ENCODE measurements at regions not wholly inside any gene's neighbourhood (a gene's known extent, or its start where the extent isn't known, plus 50 kb on each side); places are given as distances from the start of the nearest gene placed in this dataset.

DNA sequence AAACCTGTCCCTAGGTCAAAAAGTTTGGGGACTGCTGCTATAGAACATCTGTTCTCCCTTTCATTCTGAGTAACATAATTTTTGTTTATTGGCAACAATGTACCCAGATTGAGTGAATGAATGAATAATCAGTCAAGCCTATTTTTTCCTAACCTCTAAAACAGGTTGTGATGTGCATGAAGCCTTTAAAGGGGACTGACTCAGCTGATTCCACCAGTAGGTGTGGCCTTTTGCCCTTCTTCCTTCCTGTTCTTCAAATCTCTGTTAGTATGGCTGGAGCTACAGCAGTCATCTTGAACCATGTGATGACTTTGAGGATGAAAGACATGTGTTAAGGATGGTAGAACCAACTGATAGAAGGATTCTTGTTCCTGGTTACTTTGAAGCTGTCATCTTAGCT is 476.1 kb downstream of the NUF2 start:
- TF ChIP-seq RFX5 (IDR thresholded peaks at IDR 0.05; ENCODE audit: low read length) = no peak
- TF ChIP-seq, protein P1, sequence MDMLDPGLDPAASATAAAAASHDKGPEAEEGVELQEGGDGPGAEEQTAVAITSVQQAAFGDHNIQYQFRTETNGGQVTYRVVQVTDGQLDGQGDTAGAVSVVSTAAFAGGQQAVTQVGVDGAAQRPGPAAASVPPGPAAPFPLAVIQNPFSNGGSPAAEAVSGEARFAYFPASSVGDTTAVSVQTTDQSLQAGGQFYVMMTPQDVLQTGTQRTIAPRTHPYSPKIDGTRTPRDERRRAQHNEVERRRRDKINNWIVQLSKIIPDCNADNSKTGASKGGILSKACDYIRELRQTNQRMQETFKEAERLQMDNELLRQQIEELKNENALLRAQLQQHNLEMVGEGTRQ (IDR thresholded peaks at IDR 0.05; ENCODE audit: borderline replicate concordance, low read depth, low read length) = no peak
- TF ChIP-seq TAF1 (IDR thresholded peaks at IDR 0.05; ENCODE audit: borderline replicate concordance, low read depth, low read length) = no peak
- TF ChIP-seq RXRA (IDR thresholded peaks at IDR 0.05; ENCODE audit: borderline replicate concordance, low read depth) = no peak
- TF ChIP-seq, protein P2, sequence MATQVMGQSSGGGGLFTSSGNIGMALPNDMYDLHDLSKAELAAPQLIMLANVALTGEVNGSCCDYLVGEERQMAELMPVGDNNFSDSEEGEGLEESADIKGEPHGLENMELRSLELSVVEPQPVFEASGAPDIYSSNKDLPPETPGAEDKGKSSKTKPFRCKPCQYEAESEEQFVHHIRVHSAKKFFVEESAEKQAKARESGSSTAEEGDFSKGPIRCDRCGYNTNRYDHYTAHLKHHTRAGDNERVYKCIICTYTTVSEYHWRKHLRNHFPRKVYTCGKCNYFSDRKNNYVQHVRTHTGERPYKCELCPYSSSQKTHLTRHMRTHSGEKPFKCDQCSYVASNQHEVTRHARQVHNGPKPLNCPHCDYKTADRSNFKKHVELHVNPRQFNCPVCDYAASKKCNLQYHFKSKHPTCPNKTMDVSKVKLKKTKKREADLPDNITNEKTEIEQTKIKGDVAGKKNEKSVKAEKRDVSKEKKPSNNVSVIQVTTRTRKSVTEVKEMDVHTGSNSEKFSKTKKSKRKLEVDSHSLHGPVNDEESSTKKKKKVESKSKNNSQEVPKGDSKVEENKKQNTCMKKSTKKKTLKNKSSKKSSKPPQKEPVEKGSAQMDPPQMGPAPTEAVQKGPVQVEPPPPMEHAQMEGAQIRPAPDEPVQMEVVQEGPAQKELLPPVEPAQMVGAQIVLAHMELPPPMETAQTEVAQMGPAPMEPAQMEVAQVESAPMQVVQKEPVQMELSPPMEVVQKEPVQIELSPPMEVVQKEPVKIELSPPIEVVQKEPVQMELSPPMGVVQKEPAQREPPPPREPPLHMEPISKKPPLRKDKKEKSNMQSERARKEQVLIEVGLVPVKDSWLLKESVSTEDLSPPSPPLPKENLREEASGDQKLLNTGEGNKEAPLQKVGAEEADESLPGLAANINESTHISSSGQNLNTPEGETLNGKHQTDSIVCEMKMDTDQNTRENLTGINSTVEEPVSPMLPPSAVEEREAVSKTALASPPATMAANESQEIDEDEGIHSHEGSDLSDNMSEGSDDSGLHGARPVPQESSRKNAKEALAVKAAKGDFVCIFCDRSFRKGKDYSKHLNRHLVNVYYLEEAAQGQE (IDR thresholded peaks at IDR 0.05; ENCODE audit: low read depth, low read length) = no peak
- TF ChIP-seq, protein P3, sequence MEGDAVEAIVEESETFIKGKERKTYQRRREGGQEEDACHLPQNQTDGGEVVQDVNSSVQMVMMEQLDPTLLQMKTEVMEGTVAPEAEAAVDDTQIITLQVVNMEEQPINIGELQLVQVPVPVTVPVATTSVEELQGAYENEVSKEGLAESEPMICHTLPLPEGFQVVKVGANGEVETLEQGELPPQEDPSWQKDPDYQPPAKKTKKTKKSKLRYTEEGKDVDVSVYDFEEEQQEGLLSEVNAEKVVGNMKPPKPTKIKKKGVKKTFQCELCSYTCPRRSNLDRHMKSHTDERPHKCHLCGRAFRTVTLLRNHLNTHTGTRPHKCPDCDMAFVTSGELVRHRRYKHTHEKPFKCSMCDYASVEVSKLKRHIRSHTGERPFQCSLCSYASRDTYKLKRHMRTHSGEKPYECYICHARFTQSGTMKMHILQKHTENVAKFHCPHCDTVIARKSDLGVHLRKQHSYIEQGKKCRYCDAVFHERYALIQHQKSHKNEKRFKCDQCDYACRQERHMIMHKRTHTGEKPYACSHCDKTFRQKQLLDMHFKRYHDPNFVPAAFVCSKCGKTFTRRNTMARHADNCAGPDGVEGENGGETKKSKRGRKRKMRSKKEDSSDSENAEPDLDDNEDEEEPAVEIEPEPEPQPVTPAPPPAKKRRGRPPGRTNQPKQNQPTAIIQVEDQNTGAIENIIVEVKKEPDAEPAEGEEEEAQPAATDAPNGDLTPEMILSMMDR (IDR thresholded peaks at IDR 0.05) = no peak
- no peak for TF ChIP-seq JUND (IDR thresholded peaks at IDR 0.05)
- TF ChIP-seq NRF1 (IDR thresholded peaks at IDR 0.05; ENCODE audit: low read depth, low read length) = no peak
- TF ChIP-seq POLR2AphosphoS5 (IDR thresholded peaks at IDR 0.05; ENCODE audit: low read depth, low read length) = no peak
- TF ChIP-seq, protein P4, sequence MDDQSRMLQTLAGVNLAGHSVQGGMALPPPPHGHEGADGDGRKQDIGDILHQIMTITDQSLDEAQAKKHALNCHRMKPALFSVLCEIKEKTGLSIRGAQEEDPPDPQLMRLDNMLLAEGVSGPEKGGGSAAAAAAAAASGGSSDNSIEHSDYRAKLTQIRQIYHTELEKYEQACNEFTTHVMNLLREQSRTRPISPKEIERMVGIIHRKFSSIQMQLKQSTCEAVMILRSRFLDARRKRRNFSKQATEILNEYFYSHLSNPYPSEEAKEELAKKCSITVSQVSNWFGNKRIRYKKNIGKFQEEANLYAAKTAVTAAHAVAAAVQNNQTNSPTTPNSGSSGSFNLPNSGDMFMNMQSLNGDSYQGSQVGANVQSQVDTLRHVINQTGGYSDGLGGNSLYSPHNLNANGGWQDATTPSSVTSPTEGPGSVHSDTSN (IDR thresholded peaks at IDR 0.05) = no peak
- no peak for TF ChIP-seq CHD2 (IDR thresholded peaks at IDR 0.05; ENCODE audit: low read length, partially characterized antibody)

Measured in SK-N-SH (cell line).